ENCODE measurements at regions not wholly inside any gene's neighbourhood (a gene's known extent, or its start where the extent isn't known, plus 50 kb on each side); places are given as distances from the start of the nearest gene placed in this dataset.

DNA sequence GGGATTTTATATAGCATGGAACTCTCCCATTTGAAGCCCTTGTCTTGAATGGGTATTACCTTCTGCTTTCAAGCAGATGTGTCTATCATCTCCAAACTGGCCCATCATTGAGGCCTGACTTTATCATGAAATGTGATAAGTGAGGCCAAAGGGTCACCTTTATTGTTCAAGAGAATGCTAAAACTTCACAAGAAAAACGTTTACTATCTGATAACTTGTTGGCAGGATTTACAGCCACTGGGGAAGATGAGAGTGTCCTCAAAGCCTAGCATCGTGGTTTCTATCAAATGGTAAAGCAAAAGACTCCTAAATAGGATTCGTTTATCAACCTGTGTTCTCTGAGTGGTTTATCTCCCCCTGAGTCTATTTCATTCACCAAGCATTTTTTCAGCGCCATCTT lies 62.0 kb upstream of the CLMN start:
- H3K9ac ChIP-seq (ENCODE audit: extremely low read depth, low read length, poor library complexity, severe bottlenecking) = no peak overlapping the region
- peaks cover 32% of the 10 kb centered on the region for H3K9me3 ChIP-seq (ENCODE audit: control insufficient read depth, low read length)
- Mint-ChIP-seq H3K36me3 (ENCODE audit: low read depth) (peaks cover 4% of the 10 kb centered on the region), H3K4me1 (peaks cover 12% of the 10 kb centered on the region), H3K27ac (no peak overlapping the region), H3K27me3 (ENCODE audit: insufficient read depth) (peaks cover 13% of the 10 kb centered on the region), H3K4me3 (no peak overlapping the region), H3K9me3 (peaks cover 36% of the 10 kb centered on the region)
- H3K27me3 ChIP-seq (ENCODE audit: control insufficient read depth, insufficient read depth, low read length, poor library complexity, severe bottlenecking) = peaks cover 14% of the 10 kb centered on the region
- H3K36me3 ChIP-seq (ENCODE audit: control insufficient read depth, insufficient read depth, low read length) = no peaks in the 10 kb centered on the region
- H3K27ac ChIP-seq (ENCODE audit: low read depth, low read length) = no peak overlapping the region
- WGBS, 2 experiments (ENCODE audit: insufficient coverage in 1 of 2, insufficient read length in 1 of 2) = 42 to 45% methylated on average over 3 to 4 of the region's 4 CpGs
- H3K4me1 ChIP-seq (ENCODE audit: control insufficient read depth, insufficient read depth, low read length) = peaks cover 4% of the 10 kb centered on the region
- peak; percentile 11 for DNase-seq
- H3K4me3 ChIP-seq (ENCODE audit: low read length) = peak overlapping the region; percentile 64
- TF ChIP-seq CTCF (conservative IDR thresholded peaks at IDR 0.05) = no peak

DNA sequence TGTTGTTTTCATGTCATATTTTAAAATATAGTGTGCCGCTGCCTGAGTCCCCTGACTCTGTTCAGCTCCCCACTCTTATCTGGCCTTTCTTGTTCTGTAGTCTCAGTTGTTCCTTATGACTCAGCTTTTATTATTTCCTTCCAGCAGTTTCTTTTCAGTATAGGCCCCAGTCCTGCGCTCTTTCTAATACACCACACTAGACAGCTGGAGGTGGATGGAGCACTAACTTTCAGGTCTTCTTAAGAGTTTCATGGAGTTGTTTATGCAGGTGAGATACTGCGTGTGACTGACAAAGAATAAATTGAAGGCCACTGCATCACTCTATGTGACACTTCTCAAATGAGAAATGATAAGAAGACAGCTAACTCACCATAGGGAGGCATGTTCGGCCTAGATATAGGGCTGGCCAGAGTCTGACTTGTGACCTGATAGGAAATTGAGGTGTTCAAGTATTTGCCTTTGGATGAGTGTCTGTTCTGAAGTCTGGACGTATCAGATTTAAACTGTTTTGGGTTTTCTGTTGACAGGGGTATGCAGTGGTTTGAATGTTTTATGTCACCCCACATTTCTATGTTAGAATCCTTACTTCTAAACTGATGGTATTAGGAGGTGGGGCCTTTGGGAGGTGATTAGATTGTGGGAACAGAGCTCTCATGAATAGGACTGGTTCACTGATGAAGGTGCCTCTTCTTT lies 60.8 kb upstream of the CLMN start:
- no peak overlapping the region for H3K9ac ChIP-seq (ENCODE audit: extremely low read depth, low read length, poor library complexity, severe bottlenecking)
- H3K27ac ChIP-seq (ENCODE audit: low read depth, low read length) = no peak overlapping the region
- 40 to 86% methylated on average over 1 to 5 of the region's 5 CpGs for WGBS, 2 experiments (ENCODE audit: insufficient coverage in 1 of 2, insufficient read length in 1 of 2)
- H3K4me3 Mint-ChIP-seq = no peak overlapping the region
- TF ChIP-seq CTCF (conservative IDR thresholded peaks at IDR 0.05) = no peak
- H3K27me3 Mint-ChIP-seq (ENCODE audit: insufficient read depth) = peaks cover 20% of the 10 kb centered on the region
- no peak overlapping the region for H3K27ac Mint-ChIP-seq
- peaks cover 12% of the 10 kb centered on the region for H3K4me1 Mint-ChIP-seq
- H3K4me1 ChIP-seq (ENCODE audit: control insufficient read depth, insufficient read depth, low read length) = peaks cover 4% of the 10 kb centered on the region
- peak overlapping the region; percentile 64 for H3K4me3 ChIP-seq (ENCODE audit: low read length)
- H3K27me3 ChIP-seq (ENCODE audit: control insufficient read depth, insufficient read depth, low read length, poor library complexity, severe bottlenecking) = peaks cover 24% of the 10 kb centered on the region
- no peak for DNase-seq
- peaks cover 36% of the 10 kb centered on the region for H3K9me3 Mint-ChIP-seq
- no peaks in the 10 kb centered on the region for H3K36me3 ChIP-seq (ENCODE audit: control insufficient read depth, insufficient read depth, low read length)
- H3K36me3 Mint-ChIP-seq (ENCODE audit: low read depth) = peaks cover 4% of the 10 kb centered on the region
- H3K9me3 ChIP-seq (ENCODE audit: control insufficient read depth, low read length) = peaks cover 32% of the 10 kb centered on the region

- Mint-ChIP-seq H3K27me3 (ENCODE audit: insufficient read depth) (peaks cover 17% of the 10 kb centered on the region), H3K4me3 (no peak overlapping the region), H3K36me3 (ENCODE audit: low read depth) (peaks cover 4% of the 10 kb centered on the region), H3K9me3 (peaks cover 36% of the 10 kb centered on the region), H3K27ac (no peak overlapping the region), H3K4me1 (peaks cover 12% of the 10 kb centered on the region)
- Histone ChIP-seq H3K9me3 (ENCODE audit: control insufficient read depth, low read length) (peaks cover 32% of the 10 kb centered on the region), H3K4me3 (ENCODE audit: low read length) (peak overlapping the region; percentile 64), H3K27me3 (ENCODE audit: control insufficient read depth, insufficient read depth, low read length, poor library complexity, severe bottlenecking) (peaks cover 33% of the 10 kb centered on the region), H3K36me3 (ENCODE audit: control insufficient read depth, insufficient read depth, low read length) (no peaks in the 10 kb centered on the region), H3K4me1 (ENCODE audit: control insufficient read depth, insufficient read depth, low read length) (peaks cover 4% of the 10 kb centered on the region), H3K27ac (ENCODE audit: low read depth, low read length) (no peak overlapping the region), H3K9ac (ENCODE audit: extremely low read depth, low read length, poor library complexity, severe bottlenecking) (no peak overlapping the region)
- DNase-seq = no peak
- no peak for TF ChIP-seq CTCF (conservative IDR thresholded peaks at IDR 0.05)
These were observed 59.9 kb upstream of the CLMN start for GRCh38 chr14:95379634-95380033.
